HepG2 (cell line): ENCODE measurements at regions not wholly inside any gene's neighbourhood (a gene's known extent, or its start where the extent isn't known, plus 50 kb on each side); places are given as distances from the start of the nearest gene placed in this dataset.

Source experiments
- ATAC-seq: fragments of 200-7000 bp; cut with Tn5 transposase; 3 replicates; pipeline ENCODE4 v1.9.1; 2020; ENCODE audit warnings: mild to moderate bottlenecking, moderate library complexity
- BruUV-seq: library from RNA; stranded (reverse); fragments of 400-500 nt; replicated peaks from 2 replicates; lab custom pipeline; 2021; lab: Mats Ljungman, UMichigan
- CTCF ChIA-PET: fragments of 300-600 bp; formaldehyde crosslinking; extraction: SDS; loops from one replicate; lab custom pipeline; 2021; ENCODE audit warnings: low total read pairs, inconsistent platforms, low intra/inter-chr PET ratio; lab: Yijun Ruan, JAX
- POLR2A ChIA-PET: fragments of 350-600 bp; sonication (Branson Sonifier 250); formaldehyde crosslinking; loops from one replicate; lab custom pipeline; 2020; ENCODE audit warnings: antibody characterized with exemption, inconsistent platforms; lab: Yijun Ruan, JAX
- DNase-seq: peaks from one replicate; pipeline ENCODE4 v3.0.0-alpha.2; 2015; ENCODE audit warnings: low spot score
- FAIRE-seq: peaks from 3 replicates; lab custom pipeline; 2011; peaks lifted over from hg19 to GRCh38; lab: Jason Lieb, UNC
- H2AFZ ChIP-seq: one replicate; pipeline ENCODE4 v1.6.1; 2011; ENCODE audit warnings: low read length, inconsistent platforms
- H3K27ac ChIP-seq: fragments of 300-600 bp; 3 replicates; pipeline ENCODE4 v1.8.0; 2011; ENCODE audit warnings: mixed run types, mild to moderate bottlenecking, mixed read lengths, low read length, inconsistent platforms; ENCODE audit not compliant: insufficient read depth; ENCODE audit errors: extremely low read length
- H3K27me3 ChIP-seq, 2 experiments: fragments of 200-600 bp in 1 of 2; 2 replicates in 1 of 2; 3 replicates in 1 of 2; pipeline versions ENCODE4 v1.6.0 to v1.8.0; 2011; ENCODE audit warnings: low read length in 2 of 2, mild to moderate bottlenecking in 2 of 2, moderate library complexity in 2 of 2, inconsistent platforms in 1 of 2; ENCODE audit not compliant: insufficient read depth in 2 of 2, control insufficient read depth in 1 of 2
- H3K36me3 ChIP-seq, 2 experiments: fragments of 200-600 bp in 1 of 2; replicated peaks in 1 of 2; 2 replicates in 1 of 2; 3 replicates in 1 of 2; pipeline versions ENCODE4 v1.5.1 to v1.8.0; 2011; ENCODE audit warnings: low read length in 2 of 2, inconsistent platforms in 1 of 2; ENCODE audit not compliant: insufficient read depth in 2 of 2, control insufficient read depth in 1 of 2
- H3K4me1 ChIP-seq: 2 replicates; pipeline ENCODE4 v1.5.1; 2012; ENCODE audit warnings: low read length, inconsistent platforms; ENCODE audit not compliant: insufficient read depth
- H3K4me2 ChIP-seq: 2 replicates; pipeline ENCODE4 v1.6.0; 2011; ENCODE audit warnings: low read depth, low read length, inconsistent platforms
- H3K4me3 ChIP-seq, 3 experiments: fragments of 200-600 bp in 1 of 3; sonication (generic), shearing (Covaris generic) in 1 of 3; replicated peaks in 1 of 3; 2 replicates each; pipeline ENCODE4 v1.5.1; 2011 to 2016; ENCODE audit warnings: low read length in 3 of 3, inconsistent platforms in 2 of 3, low read depth in 2 of 3, mild to moderate bottlenecking in 2 of 3, control low read depth in 1 of 3, mixed read lengths in 1 of 3; ENCODE audit not compliant: insufficient read depth in 1 of 3
- H3K79me2 ChIP-seq: one replicate; pipeline ENCODE4 v1.6.1; 2011; ENCODE audit warnings: low read length, inconsistent platforms; ENCODE audit not compliant: insufficient read depth
- H3K9ac ChIP-seq: 2 replicates; pipeline ENCODE4 v1.6.0; 2011; ENCODE audit warnings: mild to moderate bottlenecking, low read depth, low read length, inconsistent platforms; ENCODE audit not compliant: insufficient read depth
- H3K9me3 ChIP-seq: 2 replicates; pipeline ENCODE4 v1.5.1; 2012; ENCODE audit warnings: mild to moderate bottlenecking, low read length
- H4K20me1 ChIP-seq: 2 replicates; pipeline ENCODE4 v1.6.0; 2011; ENCODE audit warnings: inconsistent platforms, mild to moderate bottlenecking, low read length, moderate library complexity; ENCODE audit not compliant: insufficient read depth
- ELF3 ChIP-seq: IDR thresholded peaks from 2 replicates; pipeline ENCODE4 v1.6.1; 2016; ENCODE audit warnings: missing genetic modification reagents, missing compliant biosample characterization
- HNF4A ChIP-seq: sonication (generic); formaldehyde crosslinking; IDR thresholded peaks from 2 replicates; pipeline ENCODE4 v1.4.0; 2020; ENCODE audit warnings: missing genetic modification reagents
- MATR3 ChIP-seq: sonication (generic); formaldehyde crosslinking; IDR thresholded peaks from 2 replicates; pipeline ENCODE4 v1.4.0; 2020; ENCODE audit warnings: missing genetic modification reagents
- MEIS1 ChIP-seq: sonication (generic); formaldehyde crosslinking; IDR thresholded peaks from 2 replicates; pipeline ENCODE4 v1.9.0; 2021; ENCODE audit warnings: mild to moderate bottlenecking, missing genetic modification reagents, moderate library complexity, borderline replicate concordance
- RAD21 ChIP-seq: fragments of 450-650 bp; formaldehyde crosslinking; IDR thresholded peaks from 2 replicates; pipeline ENCODE4 v1.5.0; 2020; ENCODE audit warnings: mild to moderate bottlenecking
- RARA ChIP-seq: IDR thresholded peaks from 2 replicates; pipeline ENCODE4 v1.6.1; 2016; ENCODE audit warnings: missing genetic modification reagents, missing compliant biosample characterization
- SNAPC2 ChIP-seq: sonication (generic); formaldehyde crosslinking; IDR thresholded peaks from 2 replicates; pipeline ENCODE4 v1.8.1; 2022; ENCODE audit warnings: mild to moderate bottlenecking, missing genetic modification reagents
- TEAD3 ChIP-seq: optimal IDR thresholded peaks from 2 replicates; pipeline ENCODE3; 2016; ENCODE audit warnings: borderline replicate concordance
- ZFY ChIP-seq: sonication (generic); formaldehyde crosslinking; IDR thresholded peaks from 2 replicates; pipeline ENCODE4 v1.4.0; 2020; ENCODE audit warnings: missing genetic modification reagents
- ZNF703 ChIP-seq: sonication (generic); formaldehyde crosslinking; IDR thresholded peaks from 2 replicates; pipeline ENCODE4 v1.5.1; 2020; ENCODE audit warnings: missing genetic modification reagents, mild to moderate bottlenecking, moderate library complexity, borderline replicate concordance
- in situ Hi-C: cut with HindIII; loops from 2 replicates; pipeline ENCODE4 v1.10.0; 2017; ENCODE audit warnings: low pct_unique_long_range_greater_than_20kb; ENCODE audit not compliant: extremely low pct_ligation_motif_present
- intact Hi-C: fragments of 100-400 bp; cut with micrococcal nuclease; formaldehyde crosslinking; loops from one replicate; pipeline ENCODE4 v1.10.0; 2022; ENCODE audit not compliant: unreplicated experiment
- TF ChIP-seq, protein P1 (sequence below): sonication (generic); formaldehyde crosslinking; IDR thresholded peaks from 2 replicates; pipeline ENCODE4 v1.4.0; 2020; ENCODE audit warnings: mild to moderate bottlenecking, missing genetic modification reagents
- TF ChIP-seq, protein P2 (sequence below): sonication (generic); formaldehyde crosslinking; IDR thresholded peaks from 2 replicates; pipeline ENCODE4 v1.4.0; 2020; ENCODE audit warnings: mild to moderate bottlenecking, missing genetic modification reagents, borderline replicate concordance
- TF ChIP-seq, protein P3 (sequence below): sonication (generic); formaldehyde crosslinking; IDR thresholded peaks from 2 replicates; pipeline ENCODE4 v1.9.0; 2021; ENCODE audit warnings: missing genetic modification reagents, borderline replicate concordance

DNA sequence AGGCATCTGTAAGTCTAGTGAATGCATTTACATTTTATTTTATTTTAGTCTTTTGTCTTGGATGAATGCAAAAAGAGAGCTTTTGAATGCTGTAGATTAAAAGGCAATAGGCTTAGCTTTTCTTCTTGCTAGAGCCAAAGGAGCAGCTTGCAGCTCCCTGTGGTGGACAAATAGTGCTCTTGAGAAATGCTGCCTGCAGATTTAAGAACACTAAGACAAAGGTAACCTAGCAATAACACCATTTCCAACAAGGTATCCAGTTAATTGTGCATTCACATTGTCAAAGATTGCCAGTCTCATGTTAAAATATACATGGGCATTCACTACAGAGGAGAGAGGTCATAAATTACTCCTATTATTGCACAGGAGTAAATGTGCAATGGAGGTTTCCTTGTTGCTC lies 859.2 kb upstream of the PRKX start:
- BruUV-seq: no TSS peak
- H2AFZ ChIP-seq: no peak overlapping the region
- H3K79me2 ChIP-seq: no peaks in the 10 kb centered on the region
- intact Hi-C loops: no loop called here
- no peaks in the 10 kb centered on the region for H3K27me3 ChIP-seq
- ChIA-PET CTCF (no interaction called here), POLR2A (no interaction called here)
- no peak for ATAC-seq
- no peaks in the 10 kb centered on the region for H3K4me1 ChIP-seq
- H3K9ac ChIP-seq: no peak overlapping the region
- peaks cover 33% of the 10 kb centered on the region; the same call in 1 of the 2 replicates for H3K9me3 ChIP-seq
- in situ Hi-C loops: no loop called here
- no peaks in the 10 kb centered on the region for H3K36me3 ChIP-seq
- no peak overlapping the region for H3K4me3 ChIP-seq
- H3K27ac ChIP-seq: no peak overlapping the region
- TF ChIP-seq, protein P1, sequence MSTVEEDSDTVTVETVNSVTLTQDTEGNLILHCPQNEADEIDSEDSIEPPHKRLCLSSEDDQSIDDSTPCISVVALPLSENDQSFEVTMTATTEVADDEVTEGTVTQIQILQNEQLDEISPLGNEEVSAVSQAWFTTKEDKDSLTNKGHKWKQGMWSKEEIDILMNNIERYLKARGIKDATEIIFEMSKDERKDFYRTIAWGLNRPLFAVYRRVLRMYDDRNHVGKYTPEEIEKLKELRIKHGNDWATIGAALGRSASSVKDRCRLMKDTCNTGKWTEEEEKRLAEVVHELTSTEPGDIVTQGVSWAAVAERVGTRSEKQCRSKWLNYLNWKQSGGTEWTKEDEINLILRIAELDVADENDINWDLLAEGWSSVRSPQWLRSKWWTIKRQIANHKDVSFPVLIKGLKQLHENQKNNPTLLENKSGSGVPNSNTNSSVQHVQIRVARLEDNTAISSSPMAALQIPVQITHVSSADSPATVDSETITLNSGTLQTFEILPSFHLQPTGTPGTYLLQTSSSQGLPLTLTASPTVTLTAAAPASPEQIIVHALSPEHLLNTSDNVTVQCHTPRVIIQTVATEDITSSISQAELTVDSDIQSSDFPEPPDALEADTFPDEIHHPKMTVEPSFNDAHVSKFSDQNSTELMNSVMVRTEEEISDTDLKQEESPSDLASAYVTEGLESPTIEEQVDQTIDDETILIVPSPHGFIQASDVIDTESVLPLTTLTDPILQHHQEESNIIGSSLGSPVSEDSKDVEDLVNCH (CRISPR knock-in tag): no peak
- no peak for TF ChIP-seq RARA (CRISPR knock-in tag)
- no peak for TF ChIP-seq ZFY
- TF ChIP-seq, protein P2, sequence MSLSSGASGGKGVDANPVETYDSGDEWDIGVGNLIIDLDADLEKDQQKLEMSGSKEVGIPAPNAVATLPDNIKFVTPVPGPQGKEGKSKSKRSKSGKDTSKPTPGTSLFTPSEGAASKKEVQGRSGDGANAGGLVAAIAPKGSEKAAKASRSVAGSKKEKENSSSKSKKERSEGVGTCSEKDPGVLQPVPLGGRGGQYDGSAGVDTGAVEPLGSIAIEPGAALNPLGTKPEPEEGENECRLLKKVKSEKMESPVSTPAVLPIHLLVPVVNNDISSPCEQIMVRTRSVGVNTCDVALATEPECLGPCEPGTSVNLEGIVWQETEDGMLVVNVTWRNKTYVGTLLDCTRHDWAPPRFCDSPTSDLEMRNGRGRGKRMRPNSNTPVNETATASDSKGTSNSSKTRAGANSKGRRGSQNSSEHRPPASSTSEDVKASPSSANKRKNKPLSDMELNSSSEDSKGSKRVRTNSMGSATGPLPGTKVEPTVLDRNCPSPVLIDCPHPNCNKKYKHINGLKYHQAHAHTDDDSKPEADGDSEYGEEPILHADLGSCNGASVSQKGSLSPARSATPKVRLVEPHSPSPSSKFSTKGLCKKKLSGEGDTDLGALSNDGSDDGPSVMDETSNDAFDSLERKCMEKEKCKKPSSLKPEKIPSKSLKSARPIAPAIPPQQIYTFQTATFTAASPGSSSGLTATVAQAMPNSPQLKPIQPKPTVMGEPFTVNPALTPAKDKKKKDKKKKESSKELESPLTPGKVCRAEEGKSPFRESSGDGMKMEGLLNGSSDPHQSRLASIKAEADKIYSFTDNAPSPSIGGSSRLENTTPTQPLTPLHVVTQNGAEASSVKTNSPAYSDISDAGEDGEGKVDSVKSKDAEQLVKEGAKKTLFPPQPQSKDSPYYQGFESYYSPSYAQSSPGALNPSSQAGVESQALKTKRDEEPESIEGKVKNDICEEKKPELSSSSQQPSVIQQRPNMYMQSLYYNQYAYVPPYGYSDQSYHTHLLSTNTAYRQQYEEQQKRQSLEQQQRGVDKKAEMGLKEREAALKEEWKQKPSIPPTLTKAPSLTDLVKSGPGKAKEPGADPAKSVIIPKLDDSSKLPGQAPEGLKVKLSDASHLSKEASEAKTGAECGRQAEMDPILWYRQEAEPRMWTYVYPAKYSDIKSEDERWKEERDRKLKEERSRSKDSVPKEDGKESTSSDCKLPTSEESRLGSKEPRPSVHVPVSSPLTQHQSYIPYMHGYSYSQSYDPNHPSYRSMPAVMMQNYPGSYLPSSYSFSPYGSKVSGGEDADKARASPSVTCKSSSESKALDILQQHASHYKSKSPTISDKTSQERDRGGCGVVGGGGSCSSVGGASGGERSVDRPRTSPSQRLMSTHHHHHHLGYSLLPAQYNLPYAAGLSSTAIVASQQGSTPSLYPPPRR (CRISPR knock-in tag): no peak
- no peak for TF ChIP-seq TEAD3 (CRISPR knock-in tag)
- no peak for TF ChIP-seq RAD21
- no peak for TF ChIP-seq MEIS1 (CRISPR knock-in tag)
- no peak for TF ChIP-seq ZNF703
- TF ChIP-seq ELF3: no peak
- no peak for TF ChIP-seq SNAPC2 (CRISPR knock-in tag)
- no peak for TF ChIP-seq HNF4A (CRISPR knock-in tag)
- TF ChIP-seq, protein P3, sequence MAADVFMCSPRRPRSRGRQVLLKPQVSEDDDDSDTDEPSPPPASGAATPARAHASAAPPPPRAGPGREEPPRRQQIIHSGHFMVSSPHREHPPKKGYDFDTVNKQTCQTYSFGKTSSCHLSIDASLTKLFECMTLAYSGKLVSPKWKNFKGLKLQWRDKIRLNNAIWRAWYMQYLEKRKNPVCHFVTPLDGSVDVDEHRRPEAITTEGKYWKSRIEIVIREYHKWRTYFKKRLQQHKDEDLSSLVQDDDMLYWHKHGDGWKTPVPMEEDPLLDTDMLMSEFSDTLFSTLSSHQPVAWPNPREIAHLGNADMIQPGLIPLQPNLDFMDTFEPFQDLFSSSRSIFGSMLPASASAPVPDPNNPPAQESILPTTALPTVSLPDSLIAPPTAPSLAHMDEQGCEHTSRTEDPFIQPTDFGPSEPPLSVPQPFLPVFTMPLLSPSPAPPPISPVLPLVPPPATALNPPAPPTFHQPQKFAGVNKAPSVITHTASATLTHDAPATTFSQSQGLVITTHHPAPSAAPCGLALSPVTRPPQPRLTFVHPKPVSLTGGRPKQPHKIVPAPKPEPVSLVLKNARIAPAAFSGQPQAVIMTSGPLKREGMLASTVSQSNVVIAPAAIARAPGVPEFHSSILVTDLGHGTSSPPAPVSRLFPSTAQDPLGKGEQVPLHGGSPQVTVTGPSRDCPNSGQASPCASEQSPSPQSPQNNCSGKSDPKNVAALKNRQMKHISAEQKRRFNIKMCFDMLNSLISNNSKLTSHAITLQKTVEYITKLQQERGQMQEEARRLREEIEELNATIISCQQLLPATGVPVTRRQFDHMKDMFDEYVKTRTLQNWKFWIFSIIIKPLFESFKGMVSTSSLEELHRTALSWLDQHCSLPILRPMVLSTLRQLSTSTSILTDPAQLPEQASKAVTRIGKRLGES (CRISPR knock-in tag): no peak
- no peak for TF ChIP-seq MATR3 (CRISPR knock-in tag)
- TF ChIP-seq, all 625 proteins: peak for 0
- DNase-seq: no peak
- no peak for FAIRE-seq
- H4K20me1 ChIP-seq: no peaks in the 10 kb centered on the region
- no peak overlapping the region for H3K4me2 ChIP-seq
